Caco-2 (cell line): ENCODE measurements at regions not wholly inside any gene's neighbourhood (a gene's known extent, or its start where the extent isn't known, plus 50 kb on each side); places are given as distances from the start of the nearest gene placed in this dataset.

Experiments used
- BruUV-seq: library from RNA; stranded (reverse); fragments of 400-500 nt; replicated peaks from 2 replicates; lab custom pipeline; 2021; lab: Mats Ljungman, UMichigan
- CTCF ChIA-PET: fragments of 300-600 bp; sonication (Branson Sonifier 250); formaldehyde crosslinking; loops from one replicate; lab custom pipeline; 2022; ENCODE audit warnings: antibody characterized with exemption; lab: Charles Lee
- POLR2A ChIA-PET: fragments of 300-600 bp; sonication (Branson Sonifier 250); formaldehyde crosslinking; loops from one replicate; lab custom pipeline; 2022; ENCODE audit warnings: antibody characterized with exemption; lab: Charles Lee
- DNase-seq, 2 experiments: peaks; one replicate each; pipeline versions ENCODE4 v3.0.0 to v3.0.0-alpha.2; 2020 to 2022
- H3K27me3 ChIP-seq: replicated peaks from 2 replicates; pipeline ENCODE4 v1.6.0; 2011; ENCODE audit warnings: low read length; ENCODE audit not compliant: control insufficient read depth, insufficient read depth
- H3K36me3 ChIP-seq: 2 replicates; pipeline ENCODE4 v1.5.1; 2011; ENCODE audit warnings: low read length; ENCODE audit not compliant: control insufficient read depth, insufficient read depth
- H3K4me1 ChIP-seq: fragments of 250-450 bp; sonication (Bioruptor Pico); 2 replicates; pipeline ENCODE4 v1.5.1; 2020; ENCODE audit warnings: mild to moderate bottlenecking
- H3K4me3 ChIP-seq: 2 replicates; pipeline ENCODE4 v1.5.1; 2011; ENCODE audit warnings: low read depth, mild to moderate bottlenecking, control low read depth, low read length
- H3K9me3 ChIP-seq: fragments of 250-450 bp; sonication (Bioruptor Pico); 2 replicates; pipeline ENCODE4 v1.5.1; 2020; ENCODE audit warnings: mild to moderate bottlenecking, moderate library complexity
- H3K27ac Mint-ChIP-seq: one replicate; pipeline ENCODE4 v1.8.0; 2022; ENCODE audit warnings: mixed read lengths; ENCODE audit not compliant: unreplicated experiment
- H3K27me3 Mint-ChIP-seq: one replicate; pipeline ENCODE4 v1.8.0; 2022; ENCODE audit warnings: mixed read lengths; ENCODE audit not compliant: insufficient read depth, unreplicated experiment
- H3K36me3 Mint-ChIP-seq: one replicate; pipeline ENCODE4 v1.8.0; 2022; ENCODE audit warnings: mild to moderate bottlenecking, mixed read lengths; ENCODE audit not compliant: insufficient read depth, unreplicated experiment
- H3K4me1 Mint-ChIP-seq: one replicate; pipeline ENCODE4 v1.8.0; 2022; ENCODE audit warnings: low read depth, mixed read lengths; ENCODE audit not compliant: unreplicated experiment
- H3K4me3 Mint-ChIP-seq: one replicate; pipeline ENCODE4 v1.8.0; 2022; ENCODE audit warnings: mild to moderate bottlenecking, moderate library complexity, mixed read lengths; ENCODE audit not compliant: unreplicated experiment
- H3K9me3 Mint-ChIP-seq: one replicate; pipeline ENCODE4 v1.8.0; 2022; ENCODE audit warnings: mixed read lengths; ENCODE audit not compliant: unreplicated experiment
- intact Hi-C: fragments of 100-400 bp; cut with micrococcal nuclease; formaldehyde crosslinking; loops from one replicate; pipeline ENCODE4 v1.10.0; 2022; ENCODE audit not compliant: unreplicated experiment
- TF ChIP-seq, protein P1 (sequence below), 2 experiments: fragments of 200-600 bp in 1 of 2; IDR thresholded peaks; 1 replicate in 1 of 2; 2 replicates in 1 of 2; pipeline versions ENCODE4 v1.5.1 to v1.8.0; 2011 to 2022; ENCODE audit warnings: antibody characterized with exemption in 1 of 2, control low read depth in 1 of 2, inconsistent platforms in 1 of 2, low read depth in 1 of 2, low read length in 1 of 2, mild to moderate bottlenecking in 1 of 2, moderate library complexity in 1 of 2; ENCODE audit not compliant: insufficient read depth in 1 of 2, severe bottlenecking in 1 of 2, unreplicated experiment in 1 of 2

DNA sequence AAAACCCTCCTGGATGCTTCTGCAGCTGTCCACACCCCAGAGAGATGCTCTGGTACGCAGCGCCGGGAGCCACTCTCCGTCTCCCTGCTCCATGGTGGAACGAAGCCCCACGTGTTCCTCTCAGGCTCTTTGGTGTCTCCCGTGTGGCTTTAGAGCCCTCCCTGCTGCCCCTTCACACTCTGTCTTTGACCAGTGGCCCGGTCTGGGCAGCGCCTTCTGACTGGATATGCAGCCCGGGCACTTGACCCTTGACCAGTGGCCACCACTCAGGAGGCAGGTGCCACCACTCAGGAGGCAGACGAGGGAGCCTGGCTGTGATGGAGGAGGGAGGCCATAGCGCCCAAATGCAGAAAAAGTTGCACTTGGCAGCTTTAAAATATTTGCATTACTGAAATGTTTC lies 214.5 kb upstream of the SALL3 start:
- ChIA-PET POLR2A (no interaction called here), CTCF (no interaction called here)
- Histone ChIP-seq H3K4me3 (no peak overlapping the region), H3K27me3 (no peaks in the 10 kb centered on the region), H3K36me3 (no peaks in the 10 kb centered on the region), H3K9me3 (no peaks in the 10 kb centered on the region), H3K4me1 (peaks cover 4% of the 10 kb centered on the region; the same call in 1 of the 2 replicates)
- Mint-ChIP-seq H3K27me3 (peaks cover 1% of the 10 kb centered on the region), H3K9me3 (no peaks in the 10 kb centered on the region), H3K4me3 (no peak overlapping the region), H3K36me3 (no peaks in the 10 kb centered on the region), H3K27ac (no peak overlapping the region), H3K4me1 (no peaks in the 10 kb centered on the region)
- DNase-seq, result no peak
- BruUV-seq, result no TSS peak
- intact Hi-C loops, result no loop called here
- TF ChIP-seq, protein P1, sequence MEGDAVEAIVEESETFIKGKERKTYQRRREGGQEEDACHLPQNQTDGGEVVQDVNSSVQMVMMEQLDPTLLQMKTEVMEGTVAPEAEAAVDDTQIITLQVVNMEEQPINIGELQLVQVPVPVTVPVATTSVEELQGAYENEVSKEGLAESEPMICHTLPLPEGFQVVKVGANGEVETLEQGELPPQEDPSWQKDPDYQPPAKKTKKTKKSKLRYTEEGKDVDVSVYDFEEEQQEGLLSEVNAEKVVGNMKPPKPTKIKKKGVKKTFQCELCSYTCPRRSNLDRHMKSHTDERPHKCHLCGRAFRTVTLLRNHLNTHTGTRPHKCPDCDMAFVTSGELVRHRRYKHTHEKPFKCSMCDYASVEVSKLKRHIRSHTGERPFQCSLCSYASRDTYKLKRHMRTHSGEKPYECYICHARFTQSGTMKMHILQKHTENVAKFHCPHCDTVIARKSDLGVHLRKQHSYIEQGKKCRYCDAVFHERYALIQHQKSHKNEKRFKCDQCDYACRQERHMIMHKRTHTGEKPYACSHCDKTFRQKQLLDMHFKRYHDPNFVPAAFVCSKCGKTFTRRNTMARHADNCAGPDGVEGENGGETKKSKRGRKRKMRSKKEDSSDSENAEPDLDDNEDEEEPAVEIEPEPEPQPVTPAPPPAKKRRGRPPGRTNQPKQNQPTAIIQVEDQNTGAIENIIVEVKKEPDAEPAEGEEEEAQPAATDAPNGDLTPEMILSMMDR (IDR thresholded peaks at IDR 0.05; ENCODE audit: insufficient read depth in 1 of 2, low read depth in 1 of 2, low read length in 1 of 2, severe bottlenecking in 1 of 2, unreplicated experiment in 1 of 2), result no peak

DNA sequence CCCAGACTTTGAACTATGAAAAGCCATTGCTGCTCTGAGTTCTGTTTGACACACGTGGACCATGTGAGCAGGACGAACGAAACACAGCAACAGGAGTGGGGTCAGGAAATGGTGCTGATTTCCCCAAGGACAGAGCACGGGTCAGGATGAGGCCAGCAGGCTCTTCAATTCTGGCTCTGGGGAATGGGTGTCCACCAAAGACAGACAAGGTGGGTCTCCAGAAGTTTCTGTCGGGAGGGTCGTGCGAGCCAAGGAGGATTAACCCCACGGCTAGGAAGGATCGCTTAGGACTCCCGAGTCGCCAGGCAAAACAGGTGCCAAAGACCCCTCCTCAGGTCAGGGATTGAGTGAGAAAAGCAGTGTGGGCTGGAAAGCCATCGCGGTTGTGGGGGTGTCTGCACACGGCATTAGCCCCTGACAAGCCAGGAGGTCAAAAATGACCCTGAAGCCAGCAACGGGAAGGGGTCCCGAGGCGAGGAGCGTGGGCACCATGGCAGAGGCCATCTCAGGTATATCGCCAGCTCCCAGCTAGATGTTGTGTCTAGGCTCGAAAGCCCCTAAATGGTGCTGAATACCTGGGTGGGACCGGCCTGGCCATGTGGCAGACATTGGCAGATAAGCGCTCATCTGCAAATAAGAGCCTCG lies 213.9 kb upstream of the SALL3 start:
- Mint-ChIP-seq H3K27me3 (no peaks in the 10 kb centered on the region), H3K4me3 (no peak overlapping the region), H3K9me3 (no peaks in the 10 kb centered on the region), H3K27ac (no peak overlapping the region), H3K4me1 (no peaks in the 10 kb centered on the region), H3K36me3 (no peaks in the 10 kb centered on the region)
- Histone ChIP-seq H3K9me3 (no peaks in the 10 kb centered on the region), H3K36me3 (no peaks in the 10 kb centered on the region), H3K4me1 (peaks cover 4% of the 10 kb centered on the region; the same call in 1 of the 2 replicates), H3K27me3 (no peaks in the 10 kb centered on the region), H3K4me3 (no peak overlapping the region)
- BruUV-seq, result no TSS peak
- CTCF ChIA-PET, result no interaction called here
- POLR2A ChIA-PET, result no interaction called here
- TF ChIP-seq, protein P1 (IDR thresholded peaks at IDR 0.05; ENCODE audit: insufficient read depth in 1 of 2, low read depth in 1 of 2, low read length in 1 of 2, severe bottlenecking in 1 of 2, unreplicated experiment in 1 of 2), result no peak
- no peak for DNase-seq
- intact Hi-C loops, result no loop called here

DNA sequence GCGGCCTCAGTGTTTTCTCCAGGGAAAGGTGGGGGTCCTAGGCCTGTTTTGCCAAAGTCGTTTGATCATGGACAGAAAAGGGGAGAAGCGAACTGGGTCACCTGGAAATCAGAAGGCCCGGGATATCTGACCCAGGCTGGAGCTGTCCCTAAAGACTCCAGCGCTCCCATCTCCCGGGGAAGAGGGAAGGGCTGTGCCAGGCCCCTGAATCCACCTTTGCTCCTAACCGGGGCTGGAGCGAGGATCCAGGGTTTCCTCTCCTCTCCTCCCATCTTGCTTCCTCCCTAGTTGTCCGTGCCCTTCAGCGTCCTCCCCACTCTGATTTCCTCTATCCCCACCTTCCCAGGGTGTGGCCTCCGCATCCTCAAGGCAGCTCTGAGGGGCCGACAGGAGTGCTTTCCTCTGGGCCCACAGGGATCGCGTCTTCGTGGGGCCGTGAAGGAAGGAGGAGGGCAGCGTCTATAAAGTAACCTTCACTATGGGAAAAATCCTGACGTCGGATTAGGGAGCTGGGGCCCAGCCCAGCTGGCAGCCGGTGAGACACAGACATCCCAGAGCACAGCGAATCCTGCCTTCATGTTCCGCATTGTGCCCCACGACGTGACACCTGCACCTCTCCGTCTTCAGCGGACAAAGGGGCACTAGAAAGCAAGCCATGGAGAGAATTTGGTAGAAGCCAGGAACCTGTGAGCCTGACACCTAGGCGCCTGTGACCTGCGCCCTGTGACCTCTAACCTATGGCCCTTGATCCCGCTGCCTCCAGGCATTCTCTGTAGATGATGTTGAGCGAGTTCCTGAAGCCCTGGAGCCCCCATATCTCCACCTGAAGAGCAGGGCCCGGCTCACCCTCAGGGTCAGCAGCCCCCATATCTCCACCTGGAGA lies 212.7 kb upstream of the SALL3 start:
- no peaks in the 10 kb centered on the region for H3K36me3 ChIP-seq
- H3K9me3 ChIP-seq, result no peaks in the 10 kb centered on the region
- Mint-ChIP-seq H3K36me3 (no peaks in the 10 kb centered on the region), H3K27ac (no peak overlapping the region), H3K4me3 (no peak overlapping the region), H3K4me1 (no peaks in the 10 kb centered on the region), H3K27me3 (no peaks in the 10 kb centered on the region), H3K9me3 (no peaks in the 10 kb centered on the region)
- DNase-seq, result no peak
- CTCF ChIA-PET, result no interaction called here
- no peaks in the 10 kb centered on the region for H3K27me3 ChIP-seq
- POLR2A ChIA-PET, result no interaction called here
- TF ChIP-seq, protein P1 (IDR thresholded peaks at IDR 0.05; ENCODE audit: insufficient read depth in 1 of 2, low read depth in 1 of 2, low read length in 1 of 2, severe bottlenecking in 1 of 2, unreplicated experiment in 1 of 2), result no peak
- intact Hi-C loops, result no loop called here
- H3K4me3 ChIP-seq, result no peak overlapping the region
- H3K4me1 ChIP-seq, result peaks cover 4% of the 10 kb centered on the region; the same call in 1 of the 2 replicates
- BruUV-seq, result no TSS peak
